B cell (primary cell): ENCODE measurements at regions not wholly inside any gene's neighbourhood (a gene's known extent, or its start where the extent isn't known, plus 50 kb on each side); places are given as distances from the start of the nearest gene placed in this dataset.

Experiments
- EZH2 ChIP-seq: IDR thresholded peaks from 2 replicates; pipeline ENCODE4 v1.6.1; 2012; ENCODE audit warnings: borderline replicate concordance, low read depth, mild to moderate bottlenecking, moderate library complexity, low read length; ENCODE audit not compliant: insufficient read depth, poor library complexity, severe bottlenecking
- TF ChIP-seq, protein P1 (sequence below): fragments of 200-600 bp; IDR thresholded peaks from one replicate; pipeline ENCODE4 v1.8.0; 2022; ENCODE audit warnings: antibody characterized with exemption, mild to moderate bottlenecking

DNA sequence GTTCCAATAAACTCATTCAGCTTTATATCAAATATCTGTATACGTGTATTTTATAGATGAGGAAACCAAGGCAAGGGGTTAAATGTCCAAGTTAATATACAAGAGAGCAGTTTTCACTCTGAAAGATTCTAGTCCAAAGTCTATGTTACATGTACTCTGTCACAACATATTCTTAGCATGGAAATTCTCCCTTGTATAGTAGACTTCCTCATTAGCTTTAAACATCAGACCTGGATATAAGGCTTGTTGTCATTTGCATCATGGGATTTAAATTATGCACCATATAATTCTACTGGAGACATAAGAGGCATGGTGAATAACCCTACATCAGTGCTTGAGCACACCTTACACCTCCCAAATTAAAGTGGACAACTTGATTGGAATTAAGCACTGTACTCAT is 681.9 kb upstream of the CCDC179 start:
- TF ChIP-seq, protein P1, sequence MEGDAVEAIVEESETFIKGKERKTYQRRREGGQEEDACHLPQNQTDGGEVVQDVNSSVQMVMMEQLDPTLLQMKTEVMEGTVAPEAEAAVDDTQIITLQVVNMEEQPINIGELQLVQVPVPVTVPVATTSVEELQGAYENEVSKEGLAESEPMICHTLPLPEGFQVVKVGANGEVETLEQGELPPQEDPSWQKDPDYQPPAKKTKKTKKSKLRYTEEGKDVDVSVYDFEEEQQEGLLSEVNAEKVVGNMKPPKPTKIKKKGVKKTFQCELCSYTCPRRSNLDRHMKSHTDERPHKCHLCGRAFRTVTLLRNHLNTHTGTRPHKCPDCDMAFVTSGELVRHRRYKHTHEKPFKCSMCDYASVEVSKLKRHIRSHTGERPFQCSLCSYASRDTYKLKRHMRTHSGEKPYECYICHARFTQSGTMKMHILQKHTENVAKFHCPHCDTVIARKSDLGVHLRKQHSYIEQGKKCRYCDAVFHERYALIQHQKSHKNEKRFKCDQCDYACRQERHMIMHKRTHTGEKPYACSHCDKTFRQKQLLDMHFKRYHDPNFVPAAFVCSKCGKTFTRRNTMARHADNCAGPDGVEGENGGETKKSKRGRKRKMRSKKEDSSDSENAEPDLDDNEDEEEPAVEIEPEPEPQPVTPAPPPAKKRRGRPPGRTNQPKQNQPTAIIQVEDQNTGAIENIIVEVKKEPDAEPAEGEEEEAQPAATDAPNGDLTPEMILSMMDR = no peak
- no peak for TF ChIP-seq EZH2
